ENCODE measurements at regions not wholly inside any gene's neighbourhood (a gene's known extent, or its start where the extent isn't known, plus 50 kb on each side); places are given as distances from the start of the nearest gene placed in this dataset.

DNA sequence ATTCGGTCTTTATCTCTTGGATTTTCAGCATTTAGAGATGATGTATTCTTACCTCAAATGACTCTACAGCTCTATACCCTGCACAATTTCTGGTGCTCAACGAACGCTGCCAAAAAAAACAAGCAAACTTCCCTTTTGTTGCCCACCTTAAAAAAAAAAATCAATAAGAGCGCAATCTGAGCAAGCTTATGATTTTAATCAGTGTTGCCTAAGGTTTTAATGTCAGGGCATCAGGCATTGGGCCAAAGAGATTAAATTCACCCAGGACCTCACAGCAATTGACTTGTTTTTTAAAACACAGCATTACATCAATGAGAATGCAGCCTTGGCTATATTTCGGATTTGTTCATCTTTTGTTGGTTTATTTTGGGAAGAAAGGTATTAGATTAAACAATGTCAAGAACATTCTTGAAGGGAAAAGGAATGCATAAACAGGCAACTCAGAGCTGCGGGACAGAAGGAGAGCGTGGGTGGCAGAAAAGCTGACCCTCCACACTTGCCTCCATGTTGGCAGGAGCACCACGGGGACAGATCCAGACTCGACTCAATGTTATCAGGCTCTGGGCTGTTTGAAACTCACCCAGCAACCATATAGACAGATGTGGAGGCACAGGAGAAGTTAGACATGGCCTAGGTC lies 127.5 kb upstream of the DAPK1 start:
- TF ChIP-seq EZH2phosphoT487 (IDR thresholded peaks at IDR 0.05; ENCODE audit: unreplicated experiment) (no peak), EZH2 (IDR thresholded peaks at IDR 0.05; ENCODE audit: low read depth, unreplicated experiment) (no peak), POLR2AphosphoS5 (IDR thresholded peaks at IDR 0.05; ENCODE audit: low read depth) (no peak), ZNF331 (CRISPR knock-in tag; IDR thresholded peaks at IDR 0.05; ENCODE audit: low read depth) (no peak), STAT1 (IDR thresholded peaks at IDR 0.05; ENCODE audit: unreplicated experiment) (no peak)
- TF ChIP-seq, protein P1, sequence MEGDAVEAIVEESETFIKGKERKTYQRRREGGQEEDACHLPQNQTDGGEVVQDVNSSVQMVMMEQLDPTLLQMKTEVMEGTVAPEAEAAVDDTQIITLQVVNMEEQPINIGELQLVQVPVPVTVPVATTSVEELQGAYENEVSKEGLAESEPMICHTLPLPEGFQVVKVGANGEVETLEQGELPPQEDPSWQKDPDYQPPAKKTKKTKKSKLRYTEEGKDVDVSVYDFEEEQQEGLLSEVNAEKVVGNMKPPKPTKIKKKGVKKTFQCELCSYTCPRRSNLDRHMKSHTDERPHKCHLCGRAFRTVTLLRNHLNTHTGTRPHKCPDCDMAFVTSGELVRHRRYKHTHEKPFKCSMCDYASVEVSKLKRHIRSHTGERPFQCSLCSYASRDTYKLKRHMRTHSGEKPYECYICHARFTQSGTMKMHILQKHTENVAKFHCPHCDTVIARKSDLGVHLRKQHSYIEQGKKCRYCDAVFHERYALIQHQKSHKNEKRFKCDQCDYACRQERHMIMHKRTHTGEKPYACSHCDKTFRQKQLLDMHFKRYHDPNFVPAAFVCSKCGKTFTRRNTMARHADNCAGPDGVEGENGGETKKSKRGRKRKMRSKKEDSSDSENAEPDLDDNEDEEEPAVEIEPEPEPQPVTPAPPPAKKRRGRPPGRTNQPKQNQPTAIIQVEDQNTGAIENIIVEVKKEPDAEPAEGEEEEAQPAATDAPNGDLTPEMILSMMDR (conservative IDR thresholded peaks at IDR 0.05; ENCODE audit: low read depth in 2 of 2) = no peak
- TF ChIP-seq, protein P2, sequence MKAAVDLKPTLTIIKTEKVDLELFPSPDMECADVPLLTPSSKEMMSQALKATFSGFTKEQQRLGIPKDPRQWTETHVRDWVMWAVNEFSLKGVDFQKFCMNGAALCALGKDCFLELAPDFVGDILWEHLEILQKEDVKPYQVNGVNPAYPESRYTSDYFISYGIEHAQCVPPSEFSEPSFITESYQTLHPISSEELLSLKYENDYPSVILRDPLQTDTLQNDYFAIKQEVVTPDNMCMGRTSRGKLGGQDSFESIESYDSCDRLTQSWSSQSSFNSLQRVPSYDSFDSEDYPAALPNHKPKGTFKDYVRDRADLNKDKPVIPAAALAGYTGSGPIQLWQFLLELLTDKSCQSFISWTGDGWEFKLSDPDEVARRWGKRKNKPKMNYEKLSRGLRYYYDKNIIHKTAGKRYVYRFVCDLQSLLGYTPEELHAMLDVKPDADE (IDR thresholded peaks at IDR 0.05) = no peak
- TF ChIP-seq, protein P3, sequence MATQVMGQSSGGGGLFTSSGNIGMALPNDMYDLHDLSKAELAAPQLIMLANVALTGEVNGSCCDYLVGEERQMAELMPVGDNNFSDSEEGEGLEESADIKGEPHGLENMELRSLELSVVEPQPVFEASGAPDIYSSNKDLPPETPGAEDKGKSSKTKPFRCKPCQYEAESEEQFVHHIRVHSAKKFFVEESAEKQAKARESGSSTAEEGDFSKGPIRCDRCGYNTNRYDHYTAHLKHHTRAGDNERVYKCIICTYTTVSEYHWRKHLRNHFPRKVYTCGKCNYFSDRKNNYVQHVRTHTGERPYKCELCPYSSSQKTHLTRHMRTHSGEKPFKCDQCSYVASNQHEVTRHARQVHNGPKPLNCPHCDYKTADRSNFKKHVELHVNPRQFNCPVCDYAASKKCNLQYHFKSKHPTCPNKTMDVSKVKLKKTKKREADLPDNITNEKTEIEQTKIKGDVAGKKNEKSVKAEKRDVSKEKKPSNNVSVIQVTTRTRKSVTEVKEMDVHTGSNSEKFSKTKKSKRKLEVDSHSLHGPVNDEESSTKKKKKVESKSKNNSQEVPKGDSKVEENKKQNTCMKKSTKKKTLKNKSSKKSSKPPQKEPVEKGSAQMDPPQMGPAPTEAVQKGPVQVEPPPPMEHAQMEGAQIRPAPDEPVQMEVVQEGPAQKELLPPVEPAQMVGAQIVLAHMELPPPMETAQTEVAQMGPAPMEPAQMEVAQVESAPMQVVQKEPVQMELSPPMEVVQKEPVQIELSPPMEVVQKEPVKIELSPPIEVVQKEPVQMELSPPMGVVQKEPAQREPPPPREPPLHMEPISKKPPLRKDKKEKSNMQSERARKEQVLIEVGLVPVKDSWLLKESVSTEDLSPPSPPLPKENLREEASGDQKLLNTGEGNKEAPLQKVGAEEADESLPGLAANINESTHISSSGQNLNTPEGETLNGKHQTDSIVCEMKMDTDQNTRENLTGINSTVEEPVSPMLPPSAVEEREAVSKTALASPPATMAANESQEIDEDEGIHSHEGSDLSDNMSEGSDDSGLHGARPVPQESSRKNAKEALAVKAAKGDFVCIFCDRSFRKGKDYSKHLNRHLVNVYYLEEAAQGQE (IDR thresholded peaks at IDR 0.05; ENCODE audit: unreplicated experiment) = no peak
